SIG-M5 treated with dmso at 0.1 percent for 504 hours (cell line): ENCODE measurements at regions not wholly inside any gene's neighbourhood (a gene's known extent, or its start where the extent isn't known, plus 50 kb on each side); places are given as distances from the start of the nearest gene placed in this dataset.

Experiments
- DNase-seq: peaks from one replicate; lab custom pipeline; 2025; ENCODE audit not compliant: unreplicated experiment; lab: John Stamatoyannopoulos, UW

DNA sequence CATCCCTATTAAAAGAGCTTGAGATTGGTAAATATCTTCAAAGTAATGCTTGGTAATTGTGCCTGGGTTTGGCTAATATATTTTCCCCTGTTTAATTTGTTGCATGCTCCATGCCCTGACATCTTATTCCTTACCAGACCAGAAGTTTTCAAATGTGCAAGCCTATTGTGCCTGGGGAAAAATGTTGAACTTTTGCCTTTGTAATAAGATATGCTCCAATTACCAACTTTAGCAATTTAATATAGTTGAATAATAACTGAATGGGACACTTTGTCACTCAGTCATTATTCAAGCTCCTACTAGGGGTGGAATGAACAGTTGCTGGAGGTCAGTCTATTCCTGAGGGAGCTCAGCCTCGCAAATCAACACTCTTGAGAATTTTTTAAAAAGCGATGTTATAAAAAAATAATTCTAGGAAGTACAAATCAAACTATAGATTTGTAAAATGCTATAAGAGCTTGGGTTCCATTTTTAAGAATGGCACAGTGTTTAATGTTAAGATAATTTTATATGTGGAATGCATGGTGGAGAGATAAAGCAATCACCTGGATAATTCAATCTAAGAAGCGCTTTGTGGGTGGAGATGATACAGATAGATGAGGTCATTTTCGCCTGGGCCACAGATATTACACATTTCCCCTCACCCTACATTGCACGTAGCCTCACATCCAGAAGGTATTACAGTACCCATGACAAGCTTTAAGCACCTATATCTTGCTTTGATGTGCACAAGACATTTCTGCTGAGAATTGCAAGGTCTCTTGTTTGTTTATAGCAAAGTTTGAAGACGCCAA, 231.8 kb downstream of the PIK3R1 start:
- no peak for DNase-seq

DNA sequence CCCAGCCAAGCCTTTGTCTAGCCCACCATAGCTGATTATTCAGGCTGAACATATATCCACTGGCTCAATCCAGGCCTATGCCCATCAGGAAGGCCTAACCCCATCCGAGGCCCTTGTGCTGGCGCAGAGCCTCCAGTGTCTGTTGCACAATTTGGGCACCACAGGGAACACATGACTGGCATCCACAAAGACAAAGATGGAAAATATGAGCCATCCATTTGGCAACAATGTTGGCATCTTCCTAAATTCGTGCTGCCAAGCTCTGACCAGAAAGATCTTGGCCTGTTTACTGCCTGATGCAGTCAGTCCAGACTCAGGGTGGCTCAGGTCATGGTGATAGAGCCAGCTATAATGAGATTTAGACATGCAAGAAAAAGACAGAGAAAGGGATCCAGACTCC, 233.8 kb downstream of the PIK3R1 start:
- DNase-seq: no peak

DNA sequence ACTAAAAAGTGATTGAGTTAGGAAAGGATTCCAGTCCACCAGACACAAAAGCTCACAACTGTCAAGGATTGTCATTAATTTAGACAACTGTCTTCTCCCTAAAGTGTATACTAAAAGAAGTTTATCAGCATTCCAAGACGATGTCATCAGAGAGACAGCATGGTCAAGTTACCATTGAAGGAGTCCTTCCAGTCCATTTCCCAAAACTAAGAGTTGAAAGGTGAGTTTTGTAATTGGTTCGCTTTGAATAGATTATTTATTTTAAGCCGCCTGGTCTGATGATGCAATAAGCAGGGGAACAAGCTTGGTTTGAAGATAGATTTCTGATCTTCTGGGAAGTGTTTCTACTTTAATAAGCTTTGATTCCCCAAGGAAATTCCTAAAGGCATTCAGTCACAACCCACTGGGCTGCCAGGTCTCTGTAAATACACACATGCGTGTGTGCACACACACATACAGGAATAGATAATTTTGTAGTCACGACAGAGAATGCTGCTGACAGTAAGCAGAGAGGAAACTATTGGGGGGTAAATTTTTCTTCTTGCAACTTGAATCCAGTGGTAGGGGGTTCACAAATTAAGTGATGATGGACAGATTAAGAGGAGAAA, 234.8 kb downstream of the PIK3R1 start:
- DNase-seq: peak; percentile 63

DNA sequence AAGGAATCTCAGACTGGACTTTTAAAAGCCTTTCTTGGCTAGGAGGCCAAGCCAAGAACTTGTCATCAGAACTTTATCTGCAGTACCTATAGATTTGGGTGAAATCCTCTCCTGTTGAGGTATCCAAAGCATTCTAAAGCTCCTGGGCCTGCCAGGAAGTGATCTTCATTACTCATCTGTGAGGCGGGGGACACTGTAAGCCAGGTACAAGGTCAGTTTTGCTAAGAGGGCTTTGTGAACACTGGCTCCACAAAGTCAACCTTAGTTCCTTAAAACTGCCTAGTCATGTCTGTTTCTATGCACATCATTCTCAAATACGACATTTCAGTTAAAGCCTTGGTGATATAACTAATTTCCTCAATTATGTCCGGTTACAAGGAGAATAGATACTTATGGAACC, 236.7 kb downstream of the PIK3R1 start:
- no peak for DNase-seq

DNA sequence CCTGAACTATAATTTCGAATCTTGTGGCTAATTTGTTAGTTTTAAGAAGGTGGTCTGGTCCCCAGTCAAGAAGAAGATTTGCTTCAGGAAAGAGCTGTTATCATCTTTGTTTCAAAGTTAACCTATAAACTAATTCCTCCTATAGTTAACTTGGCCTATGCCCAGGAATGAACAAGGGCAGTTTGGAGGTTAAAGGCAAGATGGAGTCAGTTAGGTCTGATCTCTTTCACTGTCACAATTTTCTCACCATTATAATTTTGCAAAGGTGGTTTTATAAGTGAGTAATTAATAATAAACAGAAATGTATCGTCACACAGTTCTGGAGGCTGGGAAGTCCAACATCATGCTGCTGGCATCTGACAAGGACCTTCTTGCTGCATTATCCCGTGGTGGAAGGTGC, 238.6 kb downstream of the PIK3R1 start:
- no peak for DNase-seq

DNA sequence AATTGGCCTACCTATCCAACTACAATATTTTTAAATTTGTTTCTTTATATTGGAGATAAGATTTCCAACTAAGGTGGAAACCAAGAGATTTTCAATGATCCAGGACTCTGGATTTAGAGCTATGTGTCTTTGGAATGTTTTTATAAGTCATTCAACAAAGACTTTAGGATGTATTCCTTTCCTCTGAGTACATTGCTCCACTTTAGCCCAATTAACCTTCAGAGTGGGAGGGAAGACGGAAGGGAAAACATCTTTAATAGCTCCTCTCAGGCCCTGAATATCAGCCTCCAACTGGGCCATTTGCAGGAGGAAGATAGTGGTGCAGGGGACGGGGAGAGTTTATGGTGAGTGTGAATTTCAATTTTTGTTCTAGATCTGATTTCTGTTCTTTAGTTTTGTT, 239.2 kb downstream of the PIK3R1 start:
- DNase-seq: no peak

DNA sequence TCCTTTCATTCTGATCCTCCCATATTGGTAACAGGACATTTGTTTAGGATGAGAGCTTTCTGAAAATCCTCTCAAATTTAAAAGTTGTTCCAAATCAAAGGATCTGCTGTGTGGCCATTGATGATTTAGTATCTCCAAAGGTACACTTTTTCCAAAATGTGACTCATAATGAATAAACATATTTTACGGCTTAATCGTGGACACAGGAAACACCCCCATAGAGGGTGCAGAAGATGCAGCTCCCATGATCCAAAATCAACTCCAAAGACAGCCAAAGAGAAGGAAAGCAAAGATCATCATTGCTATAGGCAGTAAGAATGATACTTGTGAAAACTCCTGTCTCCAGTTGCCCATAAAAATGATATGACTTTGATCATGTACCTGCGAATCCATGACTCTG, 239.7 kb downstream of the PIK3R1 start:
- DNase-seq: no peak

DNA sequence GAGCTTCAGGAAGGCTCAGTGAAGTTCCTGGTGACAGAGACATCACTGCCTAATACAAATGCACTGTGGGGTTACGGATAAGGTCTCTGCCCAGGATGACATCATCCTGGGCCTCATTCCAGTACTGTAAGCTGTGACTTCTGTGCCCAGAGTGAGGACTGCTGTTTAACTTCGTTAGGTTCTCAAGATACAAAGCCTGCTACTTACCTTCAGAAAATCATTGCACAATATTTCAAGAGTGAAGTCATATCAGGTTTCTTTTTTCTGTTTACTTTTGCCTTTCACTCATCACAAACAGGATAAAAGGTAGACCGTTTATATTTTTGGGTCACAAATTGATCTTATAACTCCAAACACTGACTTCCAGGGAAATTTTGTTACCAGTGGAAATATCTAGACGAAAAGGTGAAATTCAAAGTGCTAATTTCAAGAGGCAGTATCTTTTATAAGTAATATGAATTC, 241.2 kb downstream of the PIK3R1 start:
- DNase-seq: peak; percentile 75

DNA sequence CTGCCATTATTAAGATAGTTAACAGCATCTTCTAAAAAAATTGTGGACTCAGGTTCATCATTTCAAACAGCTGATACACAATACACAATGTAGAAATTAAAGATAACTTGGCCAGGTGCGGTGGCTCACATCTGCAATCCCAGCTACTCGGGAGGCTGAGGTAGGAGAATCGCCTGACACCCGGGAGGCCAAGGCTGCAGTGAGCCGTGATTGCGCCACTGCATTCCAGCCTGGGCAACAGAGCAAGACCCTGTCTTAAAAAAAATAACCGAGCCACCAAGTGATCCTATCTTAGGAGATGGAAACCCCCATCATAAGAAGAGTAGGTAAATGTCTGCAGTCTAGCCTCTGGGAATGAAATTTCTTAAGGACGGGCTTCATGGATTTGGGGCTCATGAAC, 241.7 kb downstream of the PIK3R1 start:
- no peak for DNase-seq

DNA sequence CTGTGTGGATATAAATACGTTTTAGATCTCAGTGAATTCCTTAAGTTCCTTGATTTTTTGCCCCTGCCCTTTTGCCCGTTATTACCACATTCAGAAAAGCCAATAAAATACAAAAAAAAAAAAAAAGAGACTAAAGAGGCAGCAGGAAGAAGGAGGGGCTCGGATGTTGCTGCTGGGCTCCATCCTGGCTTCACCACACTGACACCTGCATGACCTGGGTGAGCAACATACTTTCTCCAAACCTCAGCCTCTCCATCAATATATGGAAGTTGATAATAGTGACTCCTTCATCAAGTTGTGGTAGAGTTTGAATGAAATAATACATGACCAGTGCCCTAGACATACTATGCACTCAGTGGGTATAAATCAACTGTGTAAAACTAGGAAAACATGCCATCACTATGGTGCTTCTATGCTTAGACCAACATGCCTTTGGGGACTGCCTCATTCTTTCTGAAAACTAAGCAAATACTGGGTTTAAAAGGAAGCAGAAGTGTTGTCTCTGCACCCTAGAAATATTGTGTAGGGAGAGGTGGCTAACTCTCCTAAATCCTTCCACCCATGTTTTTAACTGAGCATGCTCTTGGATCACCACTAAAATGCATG, 243.0 kb downstream of the PIK3R1 start:
- DNase-seq: no peak

DNA sequence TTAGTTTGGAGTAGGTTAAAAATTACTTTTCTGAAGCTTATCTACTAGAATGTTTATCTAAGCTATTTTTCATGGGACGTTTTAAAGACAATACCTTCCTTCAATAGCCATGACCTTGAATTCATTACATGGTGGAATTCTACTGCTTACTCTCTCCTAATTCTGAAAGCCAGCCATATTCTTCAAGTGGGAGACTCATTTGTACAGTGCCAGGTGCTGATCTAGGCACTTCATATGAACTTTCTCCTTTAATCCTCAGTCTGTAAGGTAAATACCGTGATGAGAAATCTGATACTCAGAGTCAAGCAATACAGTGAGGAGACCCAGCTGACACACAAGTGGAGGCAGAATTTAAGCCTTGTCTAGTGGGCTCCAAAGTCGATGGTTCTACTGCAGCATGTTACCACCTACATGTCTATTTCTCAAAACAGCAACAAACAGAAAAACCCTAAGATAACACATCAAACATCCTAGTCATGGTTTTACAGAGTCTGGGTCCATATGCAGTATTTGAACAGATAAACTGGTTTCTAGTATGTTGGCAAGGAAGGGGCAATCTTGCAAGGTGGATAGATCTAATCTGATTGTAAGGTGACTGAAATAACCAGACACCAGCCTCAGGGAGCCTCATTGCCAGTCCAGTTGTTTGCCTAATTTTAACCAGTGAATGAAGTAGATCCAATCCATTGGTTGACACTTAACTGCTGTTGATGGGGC, 243.7 kb downstream of the PIK3R1 start:
- DNase-seq: no peak

DNA sequence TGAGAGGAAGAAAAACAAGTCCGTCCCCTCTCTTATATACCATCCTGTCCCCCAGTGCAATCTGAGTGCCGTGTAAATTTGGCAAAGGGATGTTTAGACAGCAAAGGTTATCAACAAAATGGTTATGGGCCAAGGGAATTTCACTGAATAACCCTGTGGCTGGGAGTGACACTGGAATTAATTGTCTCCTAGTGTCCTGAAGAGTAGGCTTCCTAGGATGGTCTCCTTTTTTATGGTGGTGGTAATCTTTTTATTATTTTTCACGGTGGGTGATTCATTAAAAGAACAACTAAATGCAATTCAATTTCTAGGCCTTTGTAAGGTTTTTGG, 244.2 kb downstream of the PIK3R1 start:
- DNase-seq: no peak

DNA sequence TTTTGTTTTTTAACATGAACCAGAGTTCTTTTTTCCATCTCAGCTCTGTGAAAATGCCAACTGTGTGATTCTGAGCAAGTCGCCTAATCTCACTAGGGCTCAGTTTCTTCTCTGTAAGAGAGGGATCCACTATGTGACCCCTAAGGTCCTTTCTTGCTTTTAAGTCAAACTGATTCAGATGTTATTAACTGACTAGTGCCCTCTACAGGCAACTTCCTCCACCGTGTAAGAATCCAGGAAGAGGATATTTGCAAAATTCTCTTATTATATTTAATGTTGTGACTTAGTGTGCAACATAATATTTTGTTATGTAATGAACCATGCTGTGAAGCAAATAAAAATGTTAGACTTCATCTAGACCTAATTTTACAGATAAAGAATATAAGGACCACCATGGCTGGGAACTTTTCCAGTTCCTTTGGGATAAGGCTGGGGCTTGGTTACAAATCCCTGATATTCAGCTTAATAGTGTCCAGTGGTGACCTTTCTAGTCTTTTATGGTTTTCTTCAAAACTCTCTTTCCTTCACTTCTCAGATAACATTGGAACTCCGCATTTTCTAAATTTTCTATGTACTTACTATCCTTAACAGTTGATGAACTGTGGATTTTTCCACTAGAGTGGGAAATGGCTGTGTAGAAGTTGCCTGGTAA, 244.7 kb downstream of the PIK3R1 start:
- peak; percentile 66 for DNase-seq

DNA sequence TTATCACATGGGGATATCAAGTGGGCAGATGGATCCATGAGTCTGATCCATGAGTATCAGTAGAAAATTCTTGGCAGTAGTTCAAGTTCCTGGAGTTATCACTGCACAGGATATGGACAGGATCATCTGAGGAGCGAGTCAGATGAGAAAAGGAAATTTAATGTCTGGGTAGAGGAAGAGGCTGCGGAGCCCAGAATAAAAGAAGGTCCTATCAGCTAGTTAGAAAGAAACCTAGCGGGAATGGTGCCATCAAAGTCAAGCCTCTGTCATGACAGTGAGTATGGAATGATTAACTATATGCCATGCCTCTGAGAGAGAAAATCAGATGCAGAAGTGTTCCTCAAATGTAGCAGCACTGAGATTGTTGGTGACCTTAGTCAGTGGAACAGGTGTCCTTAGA, 248.1 kb downstream of the PIK3R1 start:
- DNase-seq: no peak

DNA sequence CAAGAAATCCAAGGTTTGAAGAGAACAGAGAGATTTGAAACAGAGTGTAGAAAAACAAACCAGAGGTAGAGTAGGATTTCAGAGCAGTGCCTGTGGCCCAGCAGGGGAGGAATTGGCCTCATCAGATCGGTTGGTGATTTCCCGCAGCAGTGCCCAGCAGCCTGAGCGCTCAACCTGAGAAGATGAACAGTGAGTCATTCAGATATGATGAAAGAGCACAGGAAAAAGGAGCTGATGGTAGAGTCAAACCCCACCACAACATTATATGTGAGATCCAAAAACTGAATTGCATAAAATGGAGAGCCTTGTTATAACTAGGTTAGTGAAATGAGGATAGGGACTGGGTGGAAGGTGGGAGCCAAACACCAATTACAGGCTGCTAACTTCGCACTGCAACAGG, 248.9 kb downstream of the PIK3R1 start:
- DNase-seq: peak; percentile 59

DNA sequence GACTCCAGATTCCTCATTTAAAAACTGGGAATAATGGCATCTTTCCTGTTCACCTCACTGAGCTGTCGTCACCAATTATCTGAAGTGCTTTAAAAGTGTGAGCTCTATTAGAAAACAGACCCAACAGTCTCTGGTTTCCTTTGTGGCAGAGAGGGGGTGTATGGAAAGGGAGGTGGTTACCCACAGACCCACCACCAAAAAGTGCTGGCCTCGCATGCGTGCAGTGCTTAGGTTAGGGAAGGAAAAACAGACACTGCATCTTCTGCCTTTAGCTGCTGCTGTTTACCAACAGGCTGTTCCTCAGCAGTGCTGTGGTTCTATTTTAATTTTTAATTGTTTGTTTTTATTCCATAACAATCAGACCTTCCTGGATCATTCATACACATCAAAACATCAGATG, 249.6 kb downstream of the PIK3R1 start:
- DNase-seq: no peak

DNA sequence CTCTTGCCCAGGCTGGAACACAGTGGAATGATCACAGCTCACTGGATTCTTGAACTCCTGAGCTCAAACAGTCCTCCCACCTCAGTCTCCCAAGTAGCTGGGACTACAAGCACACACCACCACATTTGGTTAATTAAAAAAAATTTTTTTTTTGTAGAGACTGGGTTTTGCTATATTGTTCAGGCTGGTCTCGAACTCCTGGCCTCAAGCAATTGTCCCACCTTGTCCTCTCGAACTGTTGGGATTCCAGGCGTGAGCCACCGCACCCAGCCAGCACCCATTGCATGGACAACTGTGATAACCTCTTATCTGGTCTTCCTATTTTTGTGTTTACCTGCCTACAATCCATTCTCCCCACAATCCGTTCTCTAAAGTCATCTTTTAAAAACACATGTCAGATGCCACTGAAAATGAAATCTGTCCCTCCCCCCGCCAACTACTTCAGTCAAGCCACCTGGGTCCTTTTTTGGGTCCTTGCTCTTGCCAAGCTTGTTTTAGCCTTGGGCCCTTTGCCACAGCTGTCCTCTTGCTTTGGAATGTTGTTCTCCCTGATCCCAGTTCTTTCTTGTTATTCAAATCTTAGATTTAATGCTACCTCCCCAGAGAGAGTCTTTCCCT, 250.5 kb downstream of the PIK3R1 start:
- DNase-seq: peak; percentile 15

DNA sequence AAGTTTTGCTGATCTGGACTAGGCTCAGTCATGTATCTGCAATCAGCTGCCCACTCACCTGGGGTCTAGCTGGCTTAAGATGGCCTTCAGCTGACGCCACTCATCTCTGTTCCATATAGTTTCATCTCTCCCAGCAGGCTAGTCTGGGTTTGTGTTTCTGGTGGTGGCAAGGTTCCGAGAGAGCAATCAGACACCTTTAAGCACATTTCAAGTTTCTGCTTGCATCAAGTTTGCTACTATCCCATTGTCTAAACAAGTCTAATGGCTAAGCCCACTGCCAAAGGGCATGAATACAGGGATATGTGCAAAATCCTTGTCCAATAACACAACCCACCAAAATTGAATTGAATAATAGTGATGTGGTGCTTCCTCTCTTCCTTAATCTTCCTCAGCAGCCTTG, 251.7 kb downstream of the PIK3R1 start:
- DNase-seq: no peak

DNA sequence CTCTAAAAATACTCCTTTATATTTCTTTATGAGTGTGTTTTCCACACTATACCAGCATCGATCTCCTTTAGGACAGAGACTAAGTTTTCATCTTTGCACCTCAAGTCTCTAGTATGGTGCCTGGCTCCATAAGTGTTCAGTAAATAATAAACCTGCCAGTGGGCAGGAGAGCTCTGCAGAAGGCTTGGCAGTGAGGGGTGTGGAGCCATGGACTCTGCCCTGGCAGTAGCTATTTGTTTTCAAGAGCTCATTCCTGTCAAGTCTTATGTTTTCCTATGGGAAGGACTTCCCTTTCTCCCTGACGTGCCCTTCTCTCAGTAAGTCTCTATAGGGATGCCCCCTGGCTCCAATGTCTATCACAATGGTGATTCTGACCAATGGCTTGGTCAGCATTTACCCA, 252.2 kb downstream of the PIK3R1 start:
- no peak for DNase-seq

DNA sequence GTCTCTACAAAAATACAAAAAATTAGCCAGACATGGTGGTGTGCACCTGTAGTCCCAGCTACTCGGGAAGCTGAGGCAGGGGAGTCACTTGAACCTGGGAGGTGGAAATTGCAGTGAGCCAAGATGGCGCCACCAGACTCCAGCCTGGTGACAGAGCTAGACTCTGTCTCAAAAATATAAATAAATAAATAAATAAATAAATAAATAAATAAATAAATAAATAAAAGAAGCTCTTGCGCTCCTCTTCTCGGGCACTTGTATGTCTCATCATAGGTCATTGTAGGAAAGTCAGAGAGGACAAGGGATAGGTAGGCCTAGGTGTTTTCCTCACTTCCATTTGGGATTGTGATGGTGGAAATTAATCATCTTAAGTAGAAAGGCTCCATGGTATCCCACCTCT, 252.8 kb downstream of the PIK3R1 start:
- no peak for DNase-seq

DNA sequence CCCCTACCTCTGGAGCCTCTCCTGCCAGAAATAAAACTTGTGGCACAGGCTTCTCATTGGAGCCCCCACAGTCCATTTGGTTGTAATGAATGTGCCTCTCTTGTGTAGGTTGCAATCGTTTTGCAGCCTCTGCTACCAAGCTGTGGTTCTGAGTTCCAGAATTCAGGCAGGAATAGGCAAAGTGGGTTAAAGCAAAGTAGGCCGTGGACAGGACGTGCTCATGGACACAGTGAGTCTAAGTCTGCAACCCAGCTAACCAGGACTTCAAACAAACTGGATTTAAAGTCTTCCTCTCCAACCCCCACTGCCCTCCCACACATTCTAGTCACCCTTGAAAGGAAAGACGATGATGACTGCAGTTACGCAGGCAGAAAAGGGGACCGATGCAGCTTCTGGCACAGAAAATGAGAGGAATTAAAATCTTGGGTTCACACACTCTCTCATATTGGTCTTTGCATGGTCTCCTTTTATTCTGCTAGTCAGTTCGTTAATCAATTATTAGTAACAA, 260.0 kb downstream of the PIK3R1 start:
- no peak for DNase-seq
